Neural progenitor cell (in vitro differentiated cells): ENCODE measurements at regions not wholly inside any gene's neighbourhood (a gene's known extent, or its start where the extent isn't known, plus 50 kb on each side); places are given as distances from the start of the nearest gene placed in this dataset.

Experiments
- DNase-seq: peaks from one replicate; pipeline ENCODE4 v3.0.0-alpha.2; 2016; ENCODE audit warnings: low spot score
- H2AFZ ChIP-seq: fragments of 200-600 bp; sonication (generic); replicated peaks from 2 replicates; pipeline ENCODE4 v1.6.1; 2016; ENCODE audit warnings: antibody characterized with exemption
- H3F3A ChIP-seq: fragments of 200-600 bp; sonication (generic); 2 replicates; pipeline ENCODE4 v1.6.1; 2016; ENCODE audit warnings: antibody characterized with exemption, low read depth
- H3K27ac ChIP-seq: fragments of 200-600 bp; sonication (generic); 2 replicates; pipeline ENCODE4 v1.5.1; 2016; ENCODE audit warnings: mild to moderate bottlenecking
- H3K27me3 ChIP-seq: fragments of 200-600 bp; sonication (generic); 2 replicates; pipeline ENCODE4 v1.6.1; 2016; ENCODE audit warnings: mild to moderate bottlenecking, moderate library complexity
- H3K36me3 ChIP-seq: fragments of 200-600 bp; sonication (generic); 2 replicates; pipeline ENCODE4 v1.5.1; 2016
- H3K4me1 ChIP-seq: fragments of 200-600 bp; sonication (generic); 2 replicates; pipeline ENCODE4 v1.6.1; 2016; ENCODE audit warnings: mixed run types
- H3K4me2 ChIP-seq: fragments of 200-600 bp; sonication (generic); 2 replicates; pipeline ENCODE4 v1.6.1; 2016
- H3K4me3 ChIP-seq: fragments of 200-600 bp; sonication (generic); 2 replicates; pipeline ENCODE4 v1.5.1; 2016
- H3K79me2 ChIP-seq: fragments of 200-600 bp; sonication (generic); 2 replicates; pipeline ENCODE4 v1.6.1; 2016; ENCODE audit warnings: low read depth
- H3K9ac ChIP-seq: fragments of 200-600 bp; sonication (generic); 2 replicates; pipeline ENCODE4 v1.6.1; 2016
- H3K9me3 ChIP-seq: fragments of 200-600 bp; sonication (generic); 2 replicates; pipeline ENCODE4 v1.5.1; 2016; ENCODE audit warnings: low read depth
- H4K20me1 ChIP-seq: fragments of 200-600 bp; sonication (generic); 2 replicates; pipeline ENCODE4 v1.6.1; 2016; ENCODE audit warnings: low read depth
- H3K27ac Mint-ChIP-seq: 3 replicates; pipeline ENCODE4 v1.8.0; 2021; ENCODE audit warnings: mixed read lengths
- H3K27me3 Mint-ChIP-seq: 2 replicates; pipeline ENCODE4 v1.8.0; 2022; ENCODE audit warnings: low read depth, mild to moderate bottlenecking, inconsistent platforms, moderate library complexity, mixed read lengths; ENCODE audit not compliant: insufficient read depth
- H3K36me3 Mint-ChIP-seq: 3 replicates; pipeline ENCODE4 v1.8.0; 2021; ENCODE audit warnings: mixed read lengths
- H3K4me1 Mint-ChIP-seq: 3 replicates; pipeline ENCODE4 v1.8.0; 2021; ENCODE audit warnings: mixed read lengths
- H3K4me3 Mint-ChIP-seq: 3 replicates; pipeline ENCODE4 v1.8.0; 2021; ENCODE audit warnings: mild to moderate bottlenecking, moderate library complexity, mixed read lengths
- H3K9me3 Mint-ChIP-seq: 3 replicates; pipeline ENCODE4 v1.8.0; 2020; ENCODE audit warnings: mixed read lengths
- EZH2 ChIP-seq: fragments of 200-600 bp; sonication (generic); IDR thresholded peaks from 2 replicates; pipeline ENCODE4 v1.6.1; 2017; ENCODE audit warnings: antibody characterized with exemption, mild to moderate bottlenecking, moderate library complexity
- EZH2phosphoT487 ChIP-seq: fragments of 200-600 bp; sonication (generic); IDR thresholded peaks from 2 replicates; pipeline ENCODE4 v1.6.1; 2017; ENCODE audit warnings: antibody characterized with exemption
- TF ChIP-seq, protein P1 (sequence below): fragments of 200-600 bp; sonication (generic); IDR thresholded peaks from 2 replicates; pipeline ENCODE4 v1.5.1; 2017; ENCODE audit warnings: antibody characterized with exemption, mild to moderate bottlenecking

DNA sequence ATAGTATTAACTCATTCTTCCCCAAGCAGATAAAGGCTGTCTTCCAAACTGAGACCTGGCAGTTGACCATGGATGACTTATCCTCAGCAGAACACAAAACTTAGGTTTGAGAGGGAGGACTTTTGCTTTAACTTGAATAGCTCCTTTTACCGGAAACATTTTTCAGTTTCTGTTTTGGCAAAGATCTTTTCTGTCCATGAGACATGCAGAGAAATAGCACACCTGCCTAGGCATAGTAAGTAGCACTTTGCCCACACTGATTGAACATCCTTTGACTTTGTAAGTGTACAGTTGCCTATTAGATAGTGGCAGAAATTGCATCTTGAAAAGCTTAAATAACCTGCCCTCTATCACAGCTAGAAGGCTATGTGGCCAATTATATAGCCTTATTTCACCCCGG is 1962.5 kb downstream of the MRPL39 start:
- H3K27ac Mint-ChIP-seq = no peak overlapping the region
- Histone ChIP-seq H3K4me1 (no peaks in the 10 kb centered on the region), H2AFZ (no peak overlapping the region), H3K4me2 (no peak overlapping the region), H3K36me3 (no peaks in the 10 kb centered on the region), H3K27ac (no peak overlapping the region), H4K20me1 (no peaks in the 10 kb centered on the region), H3K9me3 (peaks cover 9% of the 10 kb centered on the region), H3K9ac (no peak overlapping the region), H3K79me2 (no peaks in the 10 kb centered on the region), H3K4me3 (no peak overlapping the region), H3K27me3 (no peaks in the 10 kb centered on the region), H3F3A (no peaks in the 10 kb centered on the region)
- H3K9me3 Mint-ChIP-seq = no peaks in the 10 kb centered on the region
- TF ChIP-seq, protein P1, sequence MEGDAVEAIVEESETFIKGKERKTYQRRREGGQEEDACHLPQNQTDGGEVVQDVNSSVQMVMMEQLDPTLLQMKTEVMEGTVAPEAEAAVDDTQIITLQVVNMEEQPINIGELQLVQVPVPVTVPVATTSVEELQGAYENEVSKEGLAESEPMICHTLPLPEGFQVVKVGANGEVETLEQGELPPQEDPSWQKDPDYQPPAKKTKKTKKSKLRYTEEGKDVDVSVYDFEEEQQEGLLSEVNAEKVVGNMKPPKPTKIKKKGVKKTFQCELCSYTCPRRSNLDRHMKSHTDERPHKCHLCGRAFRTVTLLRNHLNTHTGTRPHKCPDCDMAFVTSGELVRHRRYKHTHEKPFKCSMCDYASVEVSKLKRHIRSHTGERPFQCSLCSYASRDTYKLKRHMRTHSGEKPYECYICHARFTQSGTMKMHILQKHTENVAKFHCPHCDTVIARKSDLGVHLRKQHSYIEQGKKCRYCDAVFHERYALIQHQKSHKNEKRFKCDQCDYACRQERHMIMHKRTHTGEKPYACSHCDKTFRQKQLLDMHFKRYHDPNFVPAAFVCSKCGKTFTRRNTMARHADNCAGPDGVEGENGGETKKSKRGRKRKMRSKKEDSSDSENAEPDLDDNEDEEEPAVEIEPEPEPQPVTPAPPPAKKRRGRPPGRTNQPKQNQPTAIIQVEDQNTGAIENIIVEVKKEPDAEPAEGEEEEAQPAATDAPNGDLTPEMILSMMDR = no peak
- TF ChIP-seq EZH2phosphoT487 (no peak), EZH2 (no peak)
- no peak overlapping the region for H3K4me3 Mint-ChIP-seq
- H3K36me3 Mint-ChIP-seq = no peaks in the 10 kb centered on the region
- no peaks in the 10 kb centered on the region for H3K4me1 Mint-ChIP-seq
- no peak for DNase-seq
- peaks cover 2% of the 10 kb centered on the region for H3K27me3 Mint-ChIP-seq

DNA sequence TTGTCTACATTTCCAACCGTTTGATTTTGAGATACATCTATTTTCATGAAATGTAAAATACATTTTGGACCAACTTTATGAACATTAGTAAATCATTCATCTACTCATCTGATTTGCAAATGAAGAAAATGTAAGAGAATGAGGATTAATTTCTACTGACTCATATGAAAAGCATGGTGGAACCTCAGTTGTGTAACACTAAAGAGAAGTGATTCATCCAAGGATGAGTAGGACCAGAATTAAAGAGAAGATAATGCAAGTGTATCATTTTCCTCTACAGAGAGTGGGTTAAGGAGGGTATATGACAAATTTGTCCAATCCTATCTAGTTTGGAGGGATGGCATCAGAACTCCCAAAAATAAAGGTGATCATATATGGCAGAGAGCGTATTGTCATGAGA is 1967.6 kb downstream of the MRPL39 start:
- no peak for DNase-seq
- no peak overlapping the region for H2AFZ ChIP-seq
- H3K36me3 Mint-ChIP-seq = no peaks in the 10 kb centered on the region
- H3K27me3 Mint-ChIP-seq = no peaks in the 10 kb centered on the region
- no peaks in the 10 kb centered on the region for H3K4me1 Mint-ChIP-seq
- H3K4me3 ChIP-seq = no peak overlapping the region
- no peaks in the 10 kb centered on the region for H3K27me3 ChIP-seq
- no peak overlapping the region for H3K27ac Mint-ChIP-seq
- H3K9me3 Mint-ChIP-seq = peaks cover 5% of the 10 kb centered on the region
- no peaks in the 10 kb centered on the region for H3F3A ChIP-seq
- TF ChIP-seq EZH2 (no peak), EZH2phosphoT487 (no peak)
- TF ChIP-seq, protein P1 = no peak
- H4K20me1 ChIP-seq = no peaks in the 10 kb centered on the region
- no peaks in the 10 kb centered on the region for H3K36me3 ChIP-seq
- H3K9ac ChIP-seq = no peak overlapping the region
- no peaks in the 10 kb centered on the region for H3K4me1 ChIP-seq
- H3K9me3 ChIP-seq = no peaks in the 10 kb centered on the region
- H3K27ac ChIP-seq = no peak overlapping the region
- H3K4me3 Mint-ChIP-seq = no peak overlapping the region
- no peak overlapping the region for H3K4me2 ChIP-seq
- H3K79me2 ChIP-seq = no peaks in the 10 kb centered on the region

DNA sequence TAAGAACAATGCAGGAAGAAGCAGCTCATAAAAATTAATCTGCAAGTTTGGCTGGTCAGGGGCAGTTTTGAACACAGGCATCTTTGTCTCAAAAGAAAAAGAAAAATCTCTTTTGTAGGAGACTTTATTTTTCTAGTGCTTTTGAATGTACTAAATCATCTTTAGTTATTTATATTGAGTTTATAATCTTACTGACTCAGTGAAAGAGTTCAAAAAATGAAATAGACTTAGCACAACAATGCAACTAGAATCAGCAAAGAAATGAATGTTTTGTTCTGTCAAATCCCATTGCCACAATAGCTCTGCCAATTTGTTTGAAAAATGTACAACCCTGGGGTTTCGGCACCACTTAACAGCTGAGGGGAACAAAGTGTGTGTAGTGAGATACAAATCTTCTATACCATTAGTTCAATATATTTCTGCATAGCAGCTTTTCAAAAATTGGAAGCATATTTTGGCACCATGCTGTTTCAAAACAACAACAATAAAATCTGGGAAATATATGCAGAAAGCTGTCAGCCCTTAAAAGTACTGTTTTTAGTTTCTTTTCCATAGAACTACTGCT is 1969.1 kb downstream of the MRPL39 start:
- H3K9ac ChIP-seq = no peak overlapping the region
- no peaks in the 10 kb centered on the region for H3K27me3 Mint-ChIP-seq
- no peaks in the 10 kb centered on the region for H3K79me2 ChIP-seq
- H3K27ac Mint-ChIP-seq = no peak overlapping the region
- no peaks in the 10 kb centered on the region for H3K27me3 ChIP-seq
- H3K9me3 Mint-ChIP-seq = peaks cover 5% of the 10 kb centered on the region
- TF ChIP-seq EZH2phosphoT487 (no peak), EZH2 (no peak)
- TF ChIP-seq, protein P1 = no peak
- no peaks in the 10 kb centered on the region for H3K36me3 Mint-ChIP-seq
- no peak overlapping the region for H3K4me3 ChIP-seq
- H3K4me3 Mint-ChIP-seq = no peak overlapping the region
- no peak overlapping the region for H2AFZ ChIP-seq
- H3F3A ChIP-seq = no peaks in the 10 kb centered on the region
- H3K27ac ChIP-seq = no peak overlapping the region
- no peak for DNase-seq
- no peaks in the 10 kb centered on the region for H4K20me1 ChIP-seq
- H3K36me3 ChIP-seq = no peaks in the 10 kb centered on the region
- H3K4me1 ChIP-seq = no peaks in the 10 kb centered on the region
- no peaks in the 10 kb centered on the region for H3K9me3 ChIP-seq
- H3K4me2 ChIP-seq = no peak overlapping the region
- H3K4me1 Mint-ChIP-seq = no peaks in the 10 kb centered on the region
